ENCODE measurements at regions not wholly inside any gene's neighbourhood (a gene's known extent, or its start where the extent isn't known, plus 50 kb on each side); places are given as distances from the start of the nearest gene placed in this dataset.

DNA sequence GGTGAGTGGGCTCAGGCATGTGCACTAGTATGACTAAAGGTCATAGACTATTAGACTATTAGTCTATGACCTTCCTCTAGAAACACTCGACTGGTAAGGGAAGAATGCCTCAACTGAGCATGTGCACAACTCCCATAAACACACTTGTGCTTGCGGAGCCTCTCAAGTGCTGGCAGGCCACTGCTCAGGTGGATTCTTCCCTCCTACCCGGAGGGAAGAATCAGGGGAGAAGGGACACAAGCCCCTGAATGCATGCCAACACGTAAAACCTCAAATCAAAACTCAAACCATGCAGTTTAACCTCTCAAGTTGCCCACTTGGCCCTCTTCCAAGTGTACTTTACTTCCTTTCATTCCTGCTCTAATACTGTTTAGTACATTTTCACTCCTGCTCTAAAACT lies 287.6 kb upstream of the SGCG start:
- H3K14ac ChIP-seq (ENCODE audit: insufficient read length) = no peak overlapping the region
- no peak overlapping the region for H2BK20ac ChIP-seq (ENCODE audit: low read length)
- H2AK5ac ChIP-seq (ENCODE audit: low read depth, low read length) = no peak overlapping the region
- H2BK15ac ChIP-seq (ENCODE audit: low read length) = no peak overlapping the region
- H3K9me3 ChIP-seq (ENCODE audit: insufficient read depth in 2 of 2, low read depth in 1 of 2, low read length in 1 of 2) = peaks cover 3 to 15% of the 10 kb centered on the region in 2 experiments; a peak in 1 of 4 replicates
- H3K56ac ChIP-seq (replicated peaks; ENCODE audit: insufficient read length, low read depth, low read length) = no peak overlapping the region
- H4K91ac ChIP-seq (replicated peaks; ENCODE audit: insufficient read length, low read length) = no peak overlapping the region
- ChIA-PET CTCF (ENCODE audit: partially characterized antibody) (no interaction called here), POLR2A (ENCODE audit: partially characterized antibody) (no interaction called here)
- H3K27ac ChIP-seq (ENCODE audit: low read depth, low read length) = no peak overlapping the region
- H2BK12ac ChIP-seq (ENCODE audit: low read depth, low read length) = no peak overlapping the region
- no peak overlapping the region for H4K8ac ChIP-seq (ENCODE audit: extremely low read depth, insufficient read depth, low read length)
- H3K36me3 ChIP-seq (ENCODE audit: control insufficient read depth in 2 of 4, insufficient read depth in 4 of 4, low read length in 3 of 4) = peaks cover 0 to 2% (median 0%) of the 10 kb centered on the region in 4 experiments; a peak in 1 of 8 replicates
- H3K18ac ChIP-seq (ENCODE audit: extremely low read depth, low read length) = no peak overlapping the region
- no peaks in the 10 kb centered on the region for H3K79me1 ChIP-seq (ENCODE audit: low read depth, low read length)
- H4K20me1 ChIP-seq (replicated peaks in 1 of 2; ENCODE audit: control insufficient read depth in 1 of 2, insufficient read depth in 2 of 2, low read length in 2 of 2) = no peaks in the 10 kb centered on the region
- H3K79me2 ChIP-seq (ENCODE audit: control insufficient read depth in 1 of 2, insufficient read depth in 2 of 2, low read length in 2 of 2) = no peaks in the 10 kb centered on the region
- no peak overlapping the region for H3K23ac ChIP-seq (ENCODE audit: insufficient read length)
- WGBS, 2 experiments (ENCODE audit: extremely low coverage in 1 of 2, insufficient coverage in 1 of 2, insufficient read length in 1 of 2, insufficient replicate concordance in 2 of 2, low coverage in 1 of 2, low lambda C conversion rate in 2 of 2, missing lambda C conversion rate in 1 of 2) = 81% methylated on average over 4 of the region's 4 CpGs; no CpG with 5 or more reads in 1 of the 2 experiments
- DNase-seq (ENCODE audit: low read depth in 1 of 2, low spot score in 2 of 2) (no peak), FAIRE-seq (no peak)
- no peak overlapping the region for H3K4me2 ChIP-seq (ENCODE audit: insufficient read depth in 1 of 2, low read depth in 2 of 2, low read length in 2 of 2)
- no peak overlapping the region for H3K4me3 ChIP-seq (ENCODE audit: extremely low read depth in 1 of 4, insufficient read depth in 2 of 4, low read depth in 3 of 4, low read length in 4 of 4)
- H2BK120ac ChIP-seq (replicated peaks; ENCODE audit: low read depth, low read length) = no peak overlapping the region
- H3K23me2 ChIP-seq (ENCODE audit: low read depth, low read length) = no peaks in the 10 kb centered on the region
- no peak overlapping the region for H2AFZ ChIP-seq (ENCODE audit: low read length)
- no peak overlapping the region for H4K5ac ChIP-seq (ENCODE audit: insufficient read length, low read depth, low read length)
- no peak overlapping the region for H2BK5ac ChIP-seq (ENCODE audit: low read depth, low read length)
- peaks cover 0 to 2% (median 0%) of the 10 kb centered on the region in 4 experiments; a peak in 2 of 7 replicates for H3K4me1 ChIP-seq (replicated peaks in 1 of 4; ENCODE audit: control insufficient read depth in 3 of 4, insufficient read depth in 4 of 4, low read length in 3 of 4)
- H3K4ac ChIP-seq (replicated peaks; ENCODE audit: insufficient read length, low read depth, low read length) = no peak overlapping the region
- H3K9ac ChIP-seq (replicated peaks in 1 of 4; ENCODE audit: extremely low read depth in 1 of 4, low read depth in 3 of 4, low read length in 3 of 4) = no peak overlapping the region
- no peaks in the 10 kb centered on the region for H3K27me3 ChIP-seq (replicated peaks in 1 of 4; ENCODE audit: control insufficient read depth in 3 of 4, extremely low read depth in 1 of 4, insufficient read depth in 3 of 4, low read length in 3 of 4)
- TF ChIP-seq TCF12 (IDR thresholded peaks at IDR 0.05; ENCODE audit: low read depth, low read length) (no peak), KDM1A (IDR thresholded peaks at IDR 0.05; ENCODE audit: borderline replicate concordance, low read length) (no peak), TBP (IDR thresholded peaks at IDR 0.05; ENCODE audit: low read depth, low read length) (no peak), YY1 (IDR thresholded peaks at IDR 0.05; ENCODE audit: low read depth, low read length) (no peak)
